ENCODE measurements at regions not wholly inside any gene's neighbourhood (a gene's known extent, or its start where the extent isn't known, plus 50 kb on each side); places are given as distances from the start of the nearest gene placed in this dataset.

DNA sequence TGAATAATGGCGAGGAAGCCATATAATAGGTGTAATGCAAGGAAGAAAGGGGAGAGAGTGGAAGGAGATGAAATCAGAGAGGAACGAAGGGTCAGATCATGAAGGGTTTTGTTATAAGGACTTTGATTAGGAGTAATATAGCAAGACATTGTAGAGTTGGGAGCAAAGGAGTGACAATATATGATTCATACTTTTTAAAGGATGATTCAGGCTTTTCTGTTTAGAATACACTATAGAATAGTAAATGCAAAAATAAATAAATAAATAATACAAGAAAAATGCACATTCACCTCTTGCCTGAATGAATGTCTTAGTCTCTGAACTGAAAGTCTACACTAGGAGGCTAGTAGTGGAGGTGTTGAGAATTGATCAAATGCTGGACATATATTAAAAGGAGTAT lies 1524.4 kb upstream of the AGA start:
- TF ChIP-seq SPI1 (IDR thresholded peaks at IDR 0.05; ENCODE audit: borderline replicate concordance, low read depth) (no peak), REST (IDR thresholded peaks at IDR 0.05; ENCODE audit: insufficient replicate concordance, low read depth) (no peak), POLR2AphosphoS5 (IDR thresholded peaks at IDR 0.05; ENCODE audit: low read depth) (no peak)
- TF ChIP-seq, protein P1, sequence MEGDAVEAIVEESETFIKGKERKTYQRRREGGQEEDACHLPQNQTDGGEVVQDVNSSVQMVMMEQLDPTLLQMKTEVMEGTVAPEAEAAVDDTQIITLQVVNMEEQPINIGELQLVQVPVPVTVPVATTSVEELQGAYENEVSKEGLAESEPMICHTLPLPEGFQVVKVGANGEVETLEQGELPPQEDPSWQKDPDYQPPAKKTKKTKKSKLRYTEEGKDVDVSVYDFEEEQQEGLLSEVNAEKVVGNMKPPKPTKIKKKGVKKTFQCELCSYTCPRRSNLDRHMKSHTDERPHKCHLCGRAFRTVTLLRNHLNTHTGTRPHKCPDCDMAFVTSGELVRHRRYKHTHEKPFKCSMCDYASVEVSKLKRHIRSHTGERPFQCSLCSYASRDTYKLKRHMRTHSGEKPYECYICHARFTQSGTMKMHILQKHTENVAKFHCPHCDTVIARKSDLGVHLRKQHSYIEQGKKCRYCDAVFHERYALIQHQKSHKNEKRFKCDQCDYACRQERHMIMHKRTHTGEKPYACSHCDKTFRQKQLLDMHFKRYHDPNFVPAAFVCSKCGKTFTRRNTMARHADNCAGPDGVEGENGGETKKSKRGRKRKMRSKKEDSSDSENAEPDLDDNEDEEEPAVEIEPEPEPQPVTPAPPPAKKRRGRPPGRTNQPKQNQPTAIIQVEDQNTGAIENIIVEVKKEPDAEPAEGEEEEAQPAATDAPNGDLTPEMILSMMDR (IDR thresholded peaks at IDR 0.05; ENCODE audit: insufficient read depth, low read length), result no peak

Data from HL-60 (cell line).